Neural cell (in vitro differentiated cells): ENCODE measurements at regions not wholly inside any gene's neighbourhood (a gene's known extent, or its start where the extent isn't known, plus 50 kb on each side); places are given as distances from the start of the nearest gene placed in this dataset.

Experiments used
- CTCF ChIP-seq: fragments of 450-650 bp; IDR thresholded peaks from 2 replicates; pipeline ENCODE4 v1.5.1; 2014; ENCODE audit warnings: antibody characterized with exemption, mild to moderate bottlenecking, moderate library complexity; ENCODE audit not compliant: poor library complexity, severe bottlenecking
- EZH2 ChIP-seq: fragments of 200-600, 300-800 bp; shearing (Covaris generic), sonication (generic); IDR thresholded peaks from 2 replicates; pipeline ENCODE4 v1.6.1; 2014; ENCODE audit warnings: antibody characterized with exemption, low read length, borderline replicate concordance, mild to moderate bottlenecking; ENCODE audit not compliant: insufficient read depth, poor library complexity, severe bottlenecking
- POLR2AphosphoS5 ChIP-seq: IDR thresholded peaks from 2 replicates; pipeline ENCODE4 v1.6.1; 2012
- REST ChIP-seq: IDR thresholded peaks from 2 replicates; pipeline ENCODE4 v1.6.1; 2012; ENCODE audit warnings: borderline replicate concordance
- TAF1 ChIP-seq: IDR thresholded peaks from 2 replicates; pipeline ENCODE4 v1.6.1; 2012; ENCODE audit warnings: low read depth

- no peak for TF ChIP-seq EZH2
- no peak for TF ChIP-seq REST
- no peak for TF ChIP-seq CTCF
- TF ChIP-seq TAF1: no peak
- no peak for TF ChIP-seq POLR2AphosphoS5
These were observed 238.6 kb upstream of the SLC8A1 start for GRCh38 chr2:40690525-40690924.
